SK-N-MC (cell line): ENCODE measurements at regions not wholly inside any gene's neighbourhood (a gene's known extent, or its start where the extent isn't known, plus 50 kb on each side); places are given as distances from the start of the nearest gene placed in this dataset.

Source experiments
- EZH2 ChIP-seq: fragments of 200-600 bp; sonication (generic); IDR thresholded peaks from one replicate; pipeline ENCODE4 v1.6.1; 2017; ENCODE audit warnings: antibody characterized with exemption
- POLR2AphosphoS5 ChIP-seq: IDR thresholded peaks from 2 replicates; pipeline ENCODE4 v1.6.1; 2012; ENCODE audit warnings: mild to moderate bottlenecking, low read depth, low read length, borderline replicate concordance

- no peak for TF ChIP-seq EZH2
- TF ChIP-seq POLR2AphosphoS5 = no peak
These were observed 300.9 kb downstream of the PYDC2 start for GRCh38 chr3:191761906-191762305.
